IPS DF 4.7 (cell line): ENCODE measurements at regions not wholly inside any gene's neighbourhood (a gene's known extent, or its start where the extent isn't known, plus 50 kb on each side); places are given as distances from the start of the nearest gene placed in this dataset.

Source experiments
- DNase-seq: peaks from one replicate; pipeline ENCODE4 v3.0.0-alpha.2; 2013; ENCODE audit warnings: low spot score; ENCODE audit errors: extremely low read depth

- no peak for DNase-seq
Observed at GRCh38 chr14:97070259-97070658, 273.1 kb downstream of the VRK1 start.

GRCh38 chr14:97071177-97071576 lies 274.0 kb downstream of the VRK1 start:
- DNase-seq: no peak

- no peak for DNase-seq
Observed at GRCh38 chr14:97073622-97074021, 276.4 kb downstream of the VRK1 start.

GRCh38 chr14:97074456-97074855 lies 277.3 kb downstream of the VRK1 start:
- DNase-seq: no peak

DNA sequence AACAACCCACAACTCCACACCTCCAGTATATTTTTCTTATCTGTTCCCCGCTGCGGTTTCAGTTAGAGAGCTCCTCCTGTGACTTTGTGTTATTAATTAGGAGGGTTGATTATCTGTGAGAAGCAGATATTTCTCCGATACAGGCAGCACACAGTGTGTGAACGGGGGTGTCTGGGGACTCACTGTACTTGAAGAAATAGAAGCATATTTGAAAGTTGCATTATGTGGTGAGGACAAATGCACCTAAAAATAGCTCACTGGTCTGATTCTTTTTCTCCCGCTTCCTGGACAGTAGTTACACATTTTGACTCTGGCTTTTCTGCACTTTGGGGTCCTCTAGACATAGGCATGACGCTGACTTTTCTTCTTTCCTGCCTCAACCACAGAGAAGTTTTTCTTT lies 277.7 kb downstream of the VRK1 start:
- no peak for DNase-seq

GRCh38 chr14:97077253-97077653 lies 280.1 kb downstream of the VRK1 start:
- no peak for DNase-seq

- no peak for DNase-seq
Observed at GRCh38 chr14:97077687-97078086, 280.5 kb downstream of the VRK1 start.

- no peak for DNase-seq
Observed at GRCh38 chr14:97080991-97081390, 283.8 kb downstream of the VRK1 start.

GRCh38 chr14:97095269-97095668 lies 298.1 kb downstream of the VRK1 start:
- no peak for DNase-seq

GRCh38 chr14:97097296-97097695 lies 300.1 kb downstream of the VRK1 start:
- DNase-seq: no peak

GRCh38 chr14:97100306-97100705 lies 303.1 kb downstream of the VRK1 start:
- no peak for DNase-seq

GRCh38 chr14:97101561-97101960 lies 304.4 kb downstream of the VRK1 start:
- no peak for DNase-seq

- DNase-seq: no peak
Observed at GRCh38 chr14:97104029-97104428, 306.8 kb downstream of the VRK1 start.

- DNase-seq: no peak
Observed at GRCh38 chr14:97106166-97106565, 309.0 kb downstream of the VRK1 start.

DNA sequence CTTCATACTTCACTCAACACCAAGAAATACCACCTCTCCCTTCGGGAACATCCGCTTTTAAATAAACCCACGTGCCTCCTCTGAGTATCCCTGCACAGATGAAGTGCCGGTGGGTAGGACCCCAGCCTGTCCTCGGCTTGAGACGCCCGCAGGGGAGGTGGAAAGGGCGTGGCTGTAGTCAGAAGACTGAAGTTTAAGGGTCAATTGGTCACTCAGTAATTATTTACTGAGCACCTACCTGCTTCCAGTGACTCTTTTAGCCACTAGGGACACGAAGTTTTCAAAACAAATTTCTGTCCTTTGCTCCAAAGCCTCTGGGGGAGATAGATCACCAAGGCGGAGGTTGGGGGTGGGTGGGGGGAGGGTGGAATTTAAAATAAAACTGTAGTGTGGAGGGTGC lies 309.4 kb downstream of the VRK1 start:
- DNase-seq: no peak

GRCh38 chr14:97107080-97107479 lies 309.9 kb downstream of the VRK1 start:
- DNase-seq: no peak

DNA sequence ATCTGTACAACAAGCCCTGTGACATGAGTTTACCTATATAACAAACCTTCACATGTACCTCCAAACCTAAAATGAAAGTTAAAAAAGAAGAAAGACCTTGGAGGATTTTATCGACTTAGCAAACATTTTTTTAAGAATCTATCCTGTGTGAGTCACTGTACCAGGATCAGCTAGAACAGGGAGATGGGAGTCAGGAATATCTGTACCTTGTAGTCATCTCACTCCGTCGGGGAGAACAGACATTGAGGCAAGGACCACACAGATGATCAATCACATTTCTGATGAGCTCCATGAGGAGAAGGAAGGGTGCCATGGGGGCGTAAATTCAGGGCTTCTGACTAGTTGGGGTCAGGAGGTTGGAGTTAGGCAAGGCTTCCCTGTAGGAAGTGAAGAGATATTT lies 310.6 kb downstream of the VRK1 start:
- DNase-seq: no peak

- no peak for DNase-seq
Observed at GRCh38 chr14:97109234-97109633, 312.1 kb downstream of the VRK1 start.

GRCh38 chr14:97113339-97113738 lies 316.2 kb downstream of the VRK1 start:
- DNase-seq: no peak

DNA sequence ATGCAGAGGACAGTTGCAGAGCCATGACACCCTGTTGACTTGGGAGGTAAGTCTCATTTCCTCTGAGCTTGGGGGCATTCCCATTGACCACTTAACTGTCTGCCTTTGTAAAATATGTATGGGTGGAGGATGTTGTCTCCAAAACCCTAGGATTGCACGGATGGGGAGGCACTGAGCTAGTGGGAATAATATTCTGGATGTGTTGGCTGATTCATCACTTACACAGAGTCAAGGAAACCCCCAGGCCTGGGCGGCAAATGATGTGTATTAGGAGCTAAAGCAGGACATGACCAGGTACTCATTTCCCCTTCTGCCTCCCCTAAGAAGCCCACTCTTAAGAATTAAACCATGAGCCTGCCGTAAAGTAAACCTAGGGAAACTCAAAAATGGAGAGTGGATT lies 319.4 kb downstream of the VRK1 start:
- no peak for DNase-seq

DNA sequence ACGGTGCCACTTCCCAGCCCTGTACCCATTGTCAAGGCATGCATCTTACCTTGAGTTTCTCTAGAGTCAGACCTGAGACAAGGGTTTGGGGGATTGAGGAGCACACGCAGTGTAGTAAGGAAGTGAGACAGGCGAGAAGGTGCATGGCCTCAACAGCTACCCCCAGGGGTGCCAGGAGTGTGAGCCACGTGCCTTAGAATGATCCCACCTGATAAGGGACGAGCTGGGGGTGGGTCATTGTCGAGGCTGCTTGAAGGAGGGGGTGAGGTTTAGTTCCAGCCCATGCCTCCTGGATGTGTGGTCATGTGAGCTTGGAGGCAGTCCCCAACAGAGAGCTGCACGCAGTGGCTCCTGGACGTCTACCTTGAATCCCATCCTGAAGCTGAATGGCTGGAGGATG lies 320.5 kb downstream of the VRK1 start:
- DNase-seq: no peak

GRCh38 chr14:97120204-97120603 lies 323.0 kb downstream of the VRK1 start:
- DNase-seq: no peak

GRCh38 chr14:97120611-97121031 lies 323.4 kb downstream of the VRK1 start:
- no peak for DNase-seq

DNA sequence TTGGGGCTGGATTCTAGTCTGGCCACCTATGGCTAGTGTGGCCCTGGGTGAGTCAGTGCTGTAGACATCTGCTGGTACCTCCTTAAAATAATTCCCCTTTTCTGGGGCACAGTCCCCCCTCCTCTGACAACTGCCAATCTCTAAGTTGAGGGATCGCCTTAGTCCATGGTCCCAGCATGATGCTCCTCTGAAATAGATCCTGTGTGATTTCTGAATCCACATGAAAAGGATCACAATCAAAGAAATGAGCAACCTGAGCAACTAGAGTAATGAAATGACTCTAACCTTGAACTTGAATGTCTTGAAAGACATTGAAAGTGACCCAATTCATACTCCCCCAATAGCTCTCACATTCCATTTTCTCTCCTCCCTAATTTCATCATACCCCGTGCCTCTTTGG lies 332.5 kb downstream of the VRK1 start:
- DNase-seq: no peak
